GM21367 (cell line): ENCODE measurements at regions not wholly inside any gene's neighbourhood (a gene's known extent, or its start where the extent isn't known, plus 50 kb on each side); places are given as distances from the start of the nearest gene placed in this dataset.
"Not testable (repeated sequence)": the region's sequence is repeated elsewhere in the genome, so short reads cannot be mapped to it uniquely, and the experiment has no call there.

Experiments used
- ATAC-seq: cut with Tn5 transposase; IDR thresholded peaks from one replicate; pipeline ENCODE4 v1.9.1; 2021; ENCODE audit not compliant: unreplicated experiment

- ATAC-seq: not testable (repeated sequence)
Measured at GRCh38 chr1:146292940-146293936, 64.4 kb upstream of the NOTCH2NLA start.

- not testable (repeated sequence) for ATAC-seq
Measured at GRCh38 chr1:146292424-146292823, 63.6 kb upstream of the NOTCH2NLA start.

GRCh38 chr1:146287881-146288280 is 59.1 kb upstream of the NOTCH2NLA start:
- not testable (repeated sequence) for ATAC-seq

GRCh38 chr1:146284760-146285159 is 55.9 kb upstream of the NOTCH2NLA start:
- peak; percentile 53 for ATAC-seq

GRCh38 chr1:146283527-146283880 is 54.7 kb upstream of the NOTCH2NLA start:
- not testable (repeated sequence) for ATAC-seq

- peak; percentile 70 for ATAC-seq
Measured at GRCh38 chr1:146282807-146283526, 54.1 kb upstream of the NOTCH2NLA start.

- ATAC-seq: not testable (repeated sequence)
Measured at GRCh38 chr1:146281522-146281921, 52.7 kb upstream of the NOTCH2NLA start.

- not testable (repeated sequence) for ATAC-seq
Measured at GRCh38 chr1:146278758-146279157, 49.9 kb upstream of the NOTCH2NLA start.
